ENCODE measurements at regions not wholly inside any gene's neighbourhood (a gene's known extent, or its start where the extent isn't known, plus 50 kb on each side); places are given as distances from the start of the nearest gene placed in this dataset.
"Not testable (repeated sequence)": the region's sequence is repeated elsewhere in the genome, so short reads cannot be mapped to it uniquely, and the experiment has no call there.

DNA sequence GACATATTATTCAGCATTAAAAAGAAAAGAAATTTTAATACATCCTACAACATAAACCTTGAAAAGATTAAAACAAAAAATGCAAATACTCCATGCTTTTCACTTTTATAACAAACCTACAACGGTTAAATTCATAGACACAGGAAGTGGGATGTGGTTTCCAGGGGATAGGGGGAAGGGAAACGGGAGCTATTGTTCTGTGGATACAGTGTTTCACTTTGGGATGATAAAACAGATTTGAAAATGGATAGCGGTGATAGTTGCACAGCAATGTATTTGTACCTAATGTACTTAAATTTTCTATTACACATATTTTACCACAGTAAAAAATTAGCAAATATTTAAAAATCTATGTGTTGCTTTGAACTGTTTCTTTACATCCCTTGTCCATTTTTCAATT lies 368.0 kb downstream of the CDY2B start:
- not testable (repeated sequence) for DNase-seq

DNA sequence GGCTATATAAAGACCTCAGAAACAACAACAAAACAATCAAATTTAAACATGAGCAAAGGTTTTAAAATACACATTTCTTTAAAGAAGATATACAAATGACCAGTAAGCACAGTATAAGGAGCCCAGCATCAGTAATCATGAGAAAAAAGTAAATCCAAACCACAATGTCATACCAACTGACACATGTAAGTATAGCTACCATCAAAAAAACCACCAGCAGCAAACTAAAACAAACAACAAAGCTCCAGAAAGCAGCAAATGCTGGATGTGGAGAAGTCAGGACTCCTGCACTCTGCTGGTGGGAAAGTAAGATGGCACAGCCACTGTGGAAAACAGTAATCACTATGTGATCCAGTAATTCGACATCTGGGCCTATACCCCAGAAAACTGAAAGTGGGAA lies 368.5 kb downstream of the CDY2B start:
- DNase-seq, result not testable (repeated sequence)

- DNase-seq, result not testable (repeated sequence)
These were observed 374.2 kb downstream of the CDY2B start for GRCh38 chrY:17505834-17506233.

DNA sequence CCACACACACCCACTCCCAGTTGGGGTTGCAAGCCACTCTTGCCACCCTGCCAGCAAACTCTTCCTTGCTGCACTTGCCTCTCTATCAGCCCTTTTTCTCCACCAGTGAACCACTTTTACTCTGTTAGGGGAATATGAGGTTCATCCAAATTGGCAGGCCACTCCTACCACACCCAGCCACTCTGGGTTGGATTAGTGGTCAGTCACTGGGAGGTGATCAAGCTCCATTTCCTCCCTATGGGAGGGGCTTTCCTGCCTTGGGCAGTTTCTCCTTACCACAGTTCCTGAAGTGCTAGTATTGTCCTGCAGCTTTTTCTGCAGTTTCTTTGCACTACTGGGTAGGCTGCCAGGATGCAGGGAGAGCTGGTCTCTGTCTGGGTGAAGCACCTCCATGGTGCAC lies 395.3 kb downstream of the CDY2B start:
- not testable (repeated sequence) for DNase-seq

DNA sequence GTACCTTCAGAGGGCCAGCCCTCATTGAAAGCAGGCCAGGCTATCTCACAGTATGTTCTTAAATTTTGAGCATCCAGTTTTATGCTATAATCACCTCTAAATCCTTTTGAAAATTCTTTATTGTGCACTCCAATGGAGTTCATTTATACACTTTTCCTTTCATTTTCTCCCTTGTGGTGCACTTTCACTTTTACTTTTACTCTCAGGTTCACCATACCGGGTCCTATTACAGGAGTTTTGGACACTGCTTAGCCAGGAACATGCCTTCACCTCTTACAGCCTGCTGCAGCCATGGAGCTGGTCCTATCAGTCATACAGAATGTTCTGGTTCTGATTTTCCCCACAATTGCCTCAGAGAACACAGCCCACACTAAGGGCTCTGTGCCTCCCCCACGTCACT lies 395.9 kb downstream of the CDY2B start:
- not testable (repeated sequence) for DNase-seq

- DNase-seq, result not testable (repeated sequence)
These were observed 398.5 kb downstream of the CDY2B start for GRCh38 chrY:17481389-17482022.

DNA sequence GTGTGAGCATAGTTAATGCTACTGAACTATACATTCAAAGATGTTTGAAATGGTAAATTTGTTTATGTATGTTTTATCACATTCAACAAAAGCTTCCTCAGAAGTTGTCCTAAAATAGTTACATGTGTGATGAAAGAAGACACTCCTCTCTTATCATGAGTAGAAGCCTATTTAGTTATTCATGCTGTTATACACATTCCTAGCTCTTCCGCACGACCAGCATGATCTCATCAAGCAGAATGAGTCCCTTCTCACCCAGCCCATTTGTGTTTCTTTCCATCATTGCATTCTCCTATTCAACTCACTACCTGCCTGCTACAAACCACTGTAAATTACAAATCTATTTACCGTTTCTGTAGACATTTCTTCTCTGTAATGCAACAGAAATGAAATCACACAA lies 408.0 kb downstream of the CDY2B start:
- DNase-seq, result not testable (repeated sequence)

GRCh38 chrY:17459753-17460152 lies 420.3 kb downstream of the CDY2B start:
- DNase-seq, result not testable (repeated sequence)

DNA sequence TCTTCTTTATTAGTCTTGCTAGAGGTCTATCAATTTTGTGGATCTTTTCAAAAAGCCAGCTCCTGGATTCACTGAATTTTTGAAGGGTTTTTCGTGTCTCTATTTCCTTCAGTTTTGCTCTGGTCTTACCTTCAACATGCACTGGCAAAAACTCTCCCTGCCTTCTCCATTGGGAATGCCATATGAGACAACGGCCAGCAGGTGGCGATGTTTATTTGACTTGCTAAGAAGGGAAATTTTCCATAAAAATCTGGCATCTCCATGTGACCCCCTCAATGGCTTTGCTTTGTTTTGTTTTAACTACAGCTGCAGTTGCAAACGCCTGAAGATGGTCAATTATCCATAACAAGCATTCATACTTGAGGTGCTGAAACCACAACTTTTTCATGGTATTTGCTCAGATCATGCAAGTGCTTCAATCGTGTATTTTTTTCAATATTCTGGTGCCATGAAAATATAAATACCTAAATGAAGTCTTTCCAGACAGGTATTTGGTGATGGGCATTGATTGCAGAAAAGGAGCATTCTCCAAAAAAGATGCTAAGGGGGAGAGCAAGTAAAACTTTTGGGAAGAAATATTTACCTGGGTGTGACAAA lies 449.4 kb downstream of the CDY2B start:
- peak in 1 of 2 experiments; percentile 1 for DNase-seq

GRCh38 chrY:17398336-17399072 lies 481.5 kb downstream of the CDY2B start:
- no peak for DNase-seq

DNA sequence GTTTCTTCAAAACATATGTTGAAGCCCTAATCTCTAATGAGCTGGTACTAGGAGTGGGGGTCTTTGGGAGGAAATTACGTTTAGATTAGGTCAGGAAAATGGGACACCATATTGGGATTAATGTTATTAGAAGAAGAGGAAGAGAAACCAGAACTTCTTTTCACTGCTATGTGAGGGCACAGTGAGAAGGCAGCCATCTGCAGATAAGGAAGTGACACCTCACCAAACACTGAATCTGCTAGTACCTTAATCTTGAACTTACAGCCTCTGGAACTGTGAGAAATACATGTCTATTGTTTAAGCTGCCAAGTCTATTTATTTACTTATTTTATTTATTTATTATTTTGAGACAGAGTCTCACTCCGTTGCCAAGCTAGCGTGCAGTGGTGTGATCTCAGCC lies 482.4 kb downstream of the CDY2B start:
- no peak for DNase-seq

DNA sequence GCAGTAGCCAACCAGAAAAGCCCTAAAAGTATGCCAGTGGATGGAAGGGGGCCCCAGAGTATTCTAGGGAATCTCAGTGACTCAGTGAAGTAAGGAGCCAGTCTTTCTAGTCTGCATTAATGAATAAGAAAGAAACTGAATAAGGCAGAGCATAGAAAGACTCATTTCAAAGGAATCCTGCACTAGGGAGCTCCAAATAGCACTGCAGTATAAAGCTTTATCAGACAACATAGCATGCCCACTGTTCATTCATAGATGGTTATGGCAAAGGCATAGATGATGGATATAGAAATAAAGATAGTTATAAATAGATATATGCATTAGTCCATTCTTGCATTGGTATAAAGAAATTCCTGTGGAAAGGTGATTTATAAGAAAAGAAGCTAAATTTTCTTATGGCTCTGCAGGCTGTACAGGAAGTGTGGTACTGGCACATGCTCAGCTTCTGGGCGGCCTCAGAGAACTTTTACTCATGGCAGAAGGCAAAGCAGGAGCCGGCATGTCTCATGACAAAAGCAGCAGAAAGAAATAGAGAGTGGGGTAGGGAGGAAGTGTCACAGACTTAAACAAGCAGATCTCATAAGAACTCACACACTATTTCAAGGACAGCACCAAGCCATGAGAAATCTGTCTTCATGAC lies 498.5 kb downstream of the CDY2B start:
- no peak for DNase-seq

GRCh38 chrY:17378326-17378725 lies 501.7 kb downstream of the CDY2B start:
- no peak for DNase-seq

DNA sequence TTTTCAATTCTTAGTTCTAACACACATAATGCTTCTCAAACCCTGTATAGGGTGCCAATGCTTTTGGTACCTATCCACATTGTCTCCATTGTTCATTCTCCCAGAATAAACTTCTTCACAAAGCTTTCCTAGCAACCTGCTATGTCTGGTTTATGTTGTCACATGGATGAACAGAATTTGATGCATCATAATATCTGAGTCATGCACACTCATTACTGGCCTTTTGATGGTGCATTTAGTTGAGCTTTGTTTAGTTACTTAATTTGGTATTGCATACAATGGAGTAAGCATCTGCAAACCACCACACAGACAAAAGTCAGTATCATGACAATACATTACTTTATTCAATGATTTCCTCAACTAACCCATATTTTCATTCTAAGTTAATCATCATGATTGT lies 511.6 kb downstream of the CDY2B start:
- DNase-seq, result no peak

GRCh38 chrY:17366400-17366799 lies 513.6 kb downstream of the CDY2B start:
- no peak for DNase-seq

- DNase-seq, result no peak
These were observed 541.0 kb downstream of the CDY2B start for GRCh38 chrY:17339028-17339427.

DNA sequence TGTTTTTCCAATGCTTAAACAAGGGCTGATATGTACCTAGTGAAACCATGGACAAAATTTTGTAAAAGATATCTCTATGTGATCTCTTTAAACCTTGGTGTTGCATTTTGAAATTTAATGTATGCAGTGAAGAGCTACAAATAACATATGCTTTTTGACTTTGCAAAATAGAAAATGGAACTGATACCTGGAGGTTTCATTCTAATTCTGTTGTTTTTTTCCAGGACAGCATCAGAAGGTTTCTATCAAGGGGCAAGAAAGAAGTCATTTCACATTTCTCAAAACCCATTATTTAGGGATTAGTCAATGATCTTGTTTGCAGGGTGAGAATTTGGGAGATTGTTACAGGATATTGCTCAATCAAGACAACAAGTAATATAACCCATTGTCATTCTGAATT lies 549.3 kb downstream of the CDY2B start:
- DNase-seq, result no peak

DNA sequence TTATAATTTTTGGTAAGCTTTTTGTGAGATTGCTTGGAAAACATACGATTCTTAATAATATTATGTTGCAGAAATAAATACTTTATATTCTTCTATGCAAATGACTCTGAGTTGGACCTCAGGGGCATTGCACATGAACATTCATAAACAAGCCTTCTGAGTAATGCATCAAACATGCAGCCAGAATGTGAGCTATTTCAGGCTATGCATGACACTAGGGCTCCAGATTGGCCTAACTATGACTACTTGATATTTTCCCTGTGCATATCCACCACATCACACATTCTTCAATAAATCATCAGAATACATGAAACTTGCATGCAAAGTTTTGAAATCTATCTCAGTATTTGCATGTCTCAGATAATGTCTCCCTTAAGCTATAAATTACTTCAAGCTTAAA lies 560.1 kb downstream of the CDY2B start:
- no peak for DNase-seq

- no peak for DNase-seq
These were observed 561.4 kb downstream of the CDY2B start for GRCh38 chrY:17318631-17319030.

DNA sequence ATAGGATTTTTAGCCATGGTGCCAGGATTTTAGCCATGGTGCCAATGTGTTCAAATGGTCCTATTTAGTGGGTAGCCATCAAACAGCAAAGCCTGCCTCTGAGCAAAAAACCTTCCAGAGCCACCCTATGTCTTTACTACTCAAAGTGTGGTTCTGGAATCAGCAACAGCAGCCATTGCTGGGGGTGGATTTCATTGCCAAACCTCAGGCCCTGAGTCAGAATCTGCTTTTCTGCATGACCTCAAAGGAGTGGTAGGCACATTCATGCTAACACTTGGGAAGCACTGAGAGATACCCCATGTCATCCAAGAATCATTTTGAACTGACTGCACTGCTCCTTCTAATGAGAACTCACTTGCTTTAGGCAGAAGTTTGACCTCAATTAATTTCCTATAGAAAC lies 603.0 kb downstream of the CDY2B start:
- no peak for DNase-seq

GRCh38 chrY:17259497-17259896 lies 620.5 kb downstream of the CDY2B start:
- no peak for DNase-seq

GRCh38 chrY:17238406-17238805 lies 641.6 kb downstream of the CDY2B start:
- no peak for DNase-seq

DNA sequence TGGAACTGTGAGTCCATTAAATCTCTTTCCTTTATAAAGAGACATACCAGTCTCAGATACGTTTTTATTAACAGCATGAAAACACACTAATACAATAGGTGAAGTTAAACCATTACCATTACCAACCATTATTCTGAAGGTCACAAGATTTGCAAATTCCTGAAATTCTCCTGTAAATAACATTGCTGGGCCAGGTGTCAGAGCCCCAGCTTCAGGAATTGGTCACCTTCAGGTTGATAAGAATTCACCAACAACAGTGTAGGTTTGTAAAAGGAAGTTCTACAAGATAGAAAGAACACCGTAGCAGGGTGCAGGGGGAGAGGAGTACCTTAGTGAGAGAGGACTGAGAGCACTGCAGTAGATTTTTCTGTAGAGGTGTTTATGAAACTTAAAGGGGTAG lies 644.3 kb downstream of the CDY2B start:
- DNase-seq, result no peak

Measured in stimulated activated CD4-positive, alpha-beta T cell treated with anti-CD3 and anti-CD28 coated beads, Interleukin-4, amount 100 ng/mL, for 4 hours (primary cell).